HPDE6-E6E7 (cell line): ENCODE measurements at regions not wholly inside any gene's neighbourhood (a gene's known extent, or its start where the extent isn't known, plus 50 kb on each side); places are given as distances from the start of the nearest gene placed in this dataset.
"Not testable (repeated sequence)": the region's sequence is repeated elsewhere in the genome, so short reads cannot be mapped to it uniquely, and the experiment has no call there.

ENCODE experiments used
- DNase-seq: peaks from one replicate; pipeline ENCODE4 v3.0.0; 2011; ENCODE audit warnings: missing footprints; ENCODE audit errors: extremely low spot score

- DNase-seq, result no peak
Measured at GRCh38 chr2:14827226-14828023, 194.9 kb downstream of the LRATD1 start.

GRCh38 chr2:14828223-14828622 is 195.7 kb downstream of the LRATD1 start:
- DNase-seq, result no peak

GRCh38 chr2:14828968-14829367 is 196.5 kb downstream of the LRATD1 start:
- DNase-seq, result no peak

GRCh38 chr2:14831458-14831857 is 198.9 kb downstream of the LRATD1 start:
- no peak for DNase-seq

- DNase-seq, result no peak
Measured at GRCh38 chr2:14843507-14844204, 211.1 kb downstream of the LRATD1 start.

- DNase-seq, result no peak
Measured at GRCh38 chr2:14855751-14856150, 223.2 kb downstream of the LRATD1 start.

GRCh38 chr2:14861181-14861580 is 228.7 kb downstream of the LRATD1 start:
- DNase-seq, result no peak

GRCh38 chr2:14866736-14867352 is 234.3 kb downstream of the LRATD1 start:
- no peak for DNase-seq

- DNase-seq, result no peak
Measured at GRCh38 chr2:14867853-14868252, 235.3 kb downstream of the LRATD1 start.

GRCh38 chr2:14872779-14873325 is 240.3 kb downstream of the LRATD1 start:
- no peak for DNase-seq

- DNase-seq, result no peak
Measured at GRCh38 chr2:14881651-14882327, 249.3 kb downstream of the LRATD1 start.

GRCh38 chr2:14884651-14885050 is 252.1 kb downstream of the LRATD1 start:
- DNase-seq, result no peak

- DNase-seq, result no peak
Measured at GRCh38 chr2:14891546-14891945, 259.0 kb downstream of the LRATD1 start.

- DNase-seq, result no peak
Measured at GRCh38 chr2:14896330-14897030, 264.0 kb downstream of the LRATD1 start.

- DNase-seq, result no peak
Measured at GRCh38 chr2:14899621-14900414, 267.3 kb downstream of the LRATD1 start.

- DNase-seq, result no peak
Measured at GRCh38 chr2:14901737-14902136, 269.2 kb downstream of the LRATD1 start.

- no peak for DNase-seq
Measured at GRCh38 chr2:14902953-14903352, 270.4 kb downstream of the LRATD1 start.

- DNase-seq, result no peak
Measured at GRCh38 chr2:14903709-14904374, 271.3 kb downstream of the LRATD1 start.

GRCh38 chr2:14904378-14904777 is 271.9 kb downstream of the LRATD1 start:
- not testable (repeated sequence) for DNase-seq

- no peak for DNase-seq
Measured at GRCh38 chr2:14905571-14905970, 273.1 kb downstream of the LRATD1 start.
